Common myeloid progenitor, CD34-positive (primary cell): ENCODE measurements at regions not wholly inside any gene's neighbourhood (a gene's known extent, or its start where the extent isn't known, plus 50 kb on each side); places are given as distances from the start of the nearest gene placed in this dataset.
"Not testable (repeated sequence)": the region's sequence is repeated elsewhere in the genome, so short reads cannot be mapped to it uniquely, and the experiment has no call there.

Source experiments
- CTCF ChIA-PET: fragments of 350-600 bp; sonication (Branson Sonifier 250); formaldehyde crosslinking; loops from one replicate; lab custom pipeline; 2021; ENCODE audit warnings: antibody characterized with exemption; lab: Charles Lee
- POLR2A ChIA-PET: fragments of 350-600 bp; sonication (Branson Sonifier 250); formaldehyde crosslinking; loops from one replicate; lab custom pipeline; 2021; ENCODE audit warnings: antibody characterized with exemption; lab: Charles Lee
- DNase-seq, 3 donors: peaks; one replicate each; pipeline versions ENCODE4 v3.0.0 to v3.0.0-alpha.2; 2013
- H3K27ac ChIP-seq, 2 experiments: 1 replicate in 1 of 2; 2 replicates in 1 of 2; pipeline ENCODE4 v1.7.0; 2013; ENCODE audit warnings: inconsistent platforms in 2 of 2, low read length in 2 of 2, mild to moderate bottlenecking in 2 of 2, low read depth in 1 of 2, moderate library complexity in 1 of 2; ENCODE audit not compliant: severe bottlenecking in 2 of 2, insufficient read depth in 1 of 2, poor library complexity in 1 of 2
- H3K27me3 ChIP-seq, 5 experiments: replicated peaks in 2 of 5; 1 replicate in 3 of 5; 2 replicates in 2 of 5; pipeline versions ENCODE4 v1.6.1 to v1.7.0; 2013; ENCODE audit warnings: low read length in 4 of 5, mild to moderate bottlenecking in 2 of 5, moderate library complexity in 2 of 5, inconsistent platforms in 1 of 5; ENCODE audit not compliant: insufficient read depth in 5 of 5, control insufficient read depth in 4 of 5
- H3K36me3 ChIP-seq, 4 experiments: 1 replicate in 2 of 4; 2 replicates in 2 of 4; pipeline versions ENCODE4 v1.6.1 to v1.7.0; 2013; ENCODE audit warnings: low read length in 3 of 4, control low read depth in 1 of 4, mild to moderate bottlenecking in 1 of 4; ENCODE audit not compliant: control insufficient read depth in 4 of 4, insufficient read depth in 4 of 4
- H3K4me1 ChIP-seq, 4 experiments: 1 replicate in 3 of 4; 2 replicates in 1 of 4; pipeline versions ENCODE4 v1.6.1 to v1.7.1; 2013; ENCODE audit warnings: low read length in 3 of 4, mild to moderate bottlenecking in 3 of 4, control low read depth in 1 of 4, inconsistent platforms in 1 of 4, moderate library complexity in 1 of 4; ENCODE audit not compliant: control insufficient read depth in 4 of 4, insufficient read depth in 4 of 4; ENCODE audit errors: control extremely low read depth in 1 of 4
- H3K4me3 ChIP-seq, 7 experiments: 1 replicate in 4 of 7; 2 replicates in 3 of 7; pipeline versions ENCODE4 v1.5.1 to v1.7.0; 2013; ENCODE audit warnings: mild to moderate bottlenecking in 7 of 7, low read length in 6 of 7, moderate library complexity in 6 of 7, inconsistent platforms in 2 of 7, low read depth in 2 of 7, control low read depth in 1 of 7; ENCODE audit not compliant: insufficient read depth in 4 of 7, control insufficient read depth in 1 of 7; ENCODE audit errors: extremely low read depth in 1 of 7
- H3K9me3 ChIP-seq, 5 experiments: 1 replicate in 4 of 5; 2 replicates in 1 of 5; pipeline versions ENCODE4 v1.6.1 to v1.7.1; 2013; ENCODE audit warnings: low read length in 4 of 5, mild to moderate bottlenecking in 2 of 5, inconsistent platforms in 1 of 5, low read depth in 1 of 5, moderate library complexity in 1 of 5; ENCODE audit not compliant: control insufficient read depth in 4 of 5, insufficient read depth in 2 of 5; ENCODE audit errors: control extremely low read depth in 1 of 5
- WGBS: methylation state at CpG from one replicate; pipeline ENCODE4 v1.1.5; 2013; ENCODE audit not compliant: insufficient coverage; 5-methylcytosine and 5-hydroxymethylcytosine counted together

DNA sequence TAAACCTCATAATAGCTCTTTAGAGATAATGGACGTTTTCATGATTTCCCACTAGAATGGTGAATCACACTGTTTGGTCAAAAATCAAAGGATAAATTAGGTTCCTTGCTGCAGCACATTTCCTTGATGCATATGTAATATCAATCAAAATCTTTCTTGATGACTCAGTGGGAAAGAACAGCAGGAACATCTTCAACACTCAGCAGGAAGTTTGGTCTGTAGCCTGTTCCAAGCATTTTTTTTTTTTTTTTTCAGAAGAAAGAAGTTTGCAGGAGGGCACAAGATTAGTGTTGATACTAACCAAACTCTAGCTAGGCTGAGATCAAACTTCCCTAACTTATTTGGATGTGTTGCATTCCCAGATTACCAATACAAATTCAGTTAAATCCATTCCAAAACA lies 1529.8 kb downstream of the FAM181B start:
- DNase-seq, result no peak
- no CpG with 5 or more reads among the region's 1 CpG for WGBS
- Histone ChIP-seq H3K36me3 (no peaks in the 10 kb centered on the region), H3K4me1 (no peaks in the 10 kb centered on the region), H3K27ac (no peak overlapping the region), H3K9me3 (peaks cover 0 to 2% (median 0%) of the 10 kb centered on the region in 5 experiments), H3K27me3 (no peaks in the 10 kb centered on the region), H3K4me3 (no peak overlapping the region)
- CTCF ChIA-PET, result no interaction called here
- POLR2A ChIA-PET, result no interaction called here

DNA sequence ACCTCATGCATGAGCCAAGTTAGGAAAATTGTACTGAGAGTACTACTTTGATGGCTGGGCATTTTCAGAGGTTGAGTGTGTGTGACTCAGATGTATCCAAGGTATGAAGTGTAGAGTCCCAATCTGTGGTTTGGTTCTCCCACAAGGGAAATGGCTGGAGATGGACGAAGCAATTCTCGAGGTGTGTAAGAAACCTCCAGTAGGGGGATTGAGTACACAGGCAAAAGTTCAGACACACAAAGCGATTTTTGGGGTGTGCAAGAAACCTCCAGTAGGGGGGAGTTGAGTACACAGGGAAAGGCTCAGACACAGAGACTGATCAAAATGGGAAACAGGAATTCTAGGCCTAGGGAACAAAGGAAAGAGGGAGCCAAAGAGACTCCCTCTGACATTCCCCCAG lies 1536.3 kb downstream of the FAM181B start:
- H3K9me3 ChIP-seq, result peaks cover 0 to 5% (median 0%) of the 10 kb centered on the region in 5 experiments
- H3K27me3 ChIP-seq, result no peaks in the 10 kb centered on the region
- no peak for DNase-seq
- CTCF ChIA-PET, result no interaction called here
- H3K27ac ChIP-seq, result no peak overlapping the region
- no peak overlapping the region for H3K4me3 ChIP-seq
- no peaks in the 10 kb centered on the region for H3K4me1 ChIP-seq
- no peaks in the 10 kb centered on the region for H3K36me3 ChIP-seq
- WGBS, result 86% methylated on average over 3 of the region's 3 CpGs
- POLR2A ChIA-PET, result no interaction called here

DNA sequence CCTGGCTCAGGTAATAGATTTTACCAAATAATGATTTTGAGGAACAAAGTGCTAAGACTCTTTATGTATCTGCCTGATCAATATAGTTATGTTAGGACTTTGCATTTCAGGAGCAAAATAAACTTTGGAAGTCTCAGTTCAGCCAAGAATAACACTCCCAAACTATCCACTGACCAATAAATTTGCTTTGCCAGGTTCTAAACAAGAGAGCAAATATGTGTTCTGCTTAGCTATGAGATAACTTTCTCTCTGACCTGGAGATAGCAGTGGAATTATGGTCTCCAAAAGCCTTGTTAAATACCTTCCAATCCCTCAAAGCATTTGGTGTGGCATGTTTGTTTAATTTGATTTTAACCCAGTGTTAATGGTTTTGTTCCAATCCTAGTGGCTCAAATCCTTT lies 1541.1 kb downstream of the FAM181B start:
- no peak for DNase-seq
- Histone ChIP-seq H3K27me3 (no peaks in the 10 kb centered on the region), H3K27ac (no peak overlapping the region), H3K4me1 (no peaks in the 10 kb centered on the region), H3K4me3 (no peak overlapping the region), H3K9me3 (peaks cover 0 to under 1% (median 0%) of the 10 kb centered on the region in 5 experiments), H3K36me3 (no peaks in the 10 kb centered on the region)
- POLR2A ChIA-PET, result no interaction called here
- CTCF ChIA-PET, result interaction anchor here (0.6 kb wide), 1 partner anchor 542 kb away, joined by 3 read pairs; no protein-coding TSS in a partner anchor

DNA sequence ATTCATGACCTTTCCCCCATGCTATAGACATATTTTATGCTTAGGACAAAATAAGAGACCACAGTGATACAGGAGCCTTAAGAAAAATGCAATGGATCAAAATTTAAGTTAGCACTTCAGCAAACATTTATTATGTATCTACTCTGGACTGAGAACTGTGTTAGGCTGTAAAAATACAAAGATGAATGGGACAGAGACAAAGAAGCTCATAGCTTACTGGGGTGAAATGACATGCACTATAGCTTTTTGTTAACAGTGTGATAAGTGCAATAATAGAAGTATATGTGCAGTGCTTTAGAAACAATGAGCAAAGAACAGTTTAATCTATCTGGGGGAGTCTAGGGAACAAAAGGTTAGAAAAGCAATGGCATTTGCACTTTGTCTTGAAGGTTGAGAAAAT lies 1543.1 kb downstream of the FAM181B start:
- no peak overlapping the region for H3K27ac ChIP-seq
- no peaks in the 10 kb centered on the region for H3K27me3 ChIP-seq
- peaks cover 0 to 2% (median 0%) of the 10 kb centered on the region in 5 experiments for H3K9me3 ChIP-seq
- ChIA-PET CTCF (interaction anchor here (0.9 kb wide), 1 partner anchor 10 kb away, joined by 3 read pairs; no protein-coding TSS in a partner anchor), POLR2A (no interaction called here)
- no peak overlapping the region for H3K4me3 ChIP-seq
- no peak for DNase-seq
- H3K36me3 ChIP-seq, result no peaks in the 10 kb centered on the region
- H3K4me1 ChIP-seq, result no peaks in the 10 kb centered on the region

DNA sequence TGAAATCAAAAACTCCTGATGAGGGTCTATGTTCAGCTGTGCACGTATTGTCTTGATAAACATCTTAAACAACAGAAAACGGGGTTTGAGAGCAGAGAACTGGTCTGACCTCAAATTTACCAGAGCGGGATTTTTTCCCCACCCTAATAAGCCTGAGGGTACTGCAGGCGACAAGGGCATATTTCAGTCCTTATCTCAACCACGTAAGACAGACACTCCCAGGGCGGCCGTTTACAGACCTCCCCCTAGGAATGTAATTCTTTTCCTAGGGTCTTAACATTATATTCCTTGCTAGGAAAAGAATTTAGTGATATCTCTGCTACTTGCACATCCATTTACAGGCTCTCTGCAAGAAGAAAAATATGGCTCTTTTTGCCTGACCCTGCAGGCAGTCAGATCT lies 1546.6 kb downstream of the FAM181B start:
- H3K4me1 ChIP-seq, CTCF ChIA-PET, H3K4me3 ChIP-seq, H3K27me3 ChIP-seq, POLR2A ChIA-PET, H3K36me3 ChIP-seq, H3K27ac ChIP-seq, DNase-seq, H3K9me3 ChIP-seq: not testable (repeated sequence)
- 50% methylated on average over 2 of the region's 7 CpGs for WGBS

DNA sequence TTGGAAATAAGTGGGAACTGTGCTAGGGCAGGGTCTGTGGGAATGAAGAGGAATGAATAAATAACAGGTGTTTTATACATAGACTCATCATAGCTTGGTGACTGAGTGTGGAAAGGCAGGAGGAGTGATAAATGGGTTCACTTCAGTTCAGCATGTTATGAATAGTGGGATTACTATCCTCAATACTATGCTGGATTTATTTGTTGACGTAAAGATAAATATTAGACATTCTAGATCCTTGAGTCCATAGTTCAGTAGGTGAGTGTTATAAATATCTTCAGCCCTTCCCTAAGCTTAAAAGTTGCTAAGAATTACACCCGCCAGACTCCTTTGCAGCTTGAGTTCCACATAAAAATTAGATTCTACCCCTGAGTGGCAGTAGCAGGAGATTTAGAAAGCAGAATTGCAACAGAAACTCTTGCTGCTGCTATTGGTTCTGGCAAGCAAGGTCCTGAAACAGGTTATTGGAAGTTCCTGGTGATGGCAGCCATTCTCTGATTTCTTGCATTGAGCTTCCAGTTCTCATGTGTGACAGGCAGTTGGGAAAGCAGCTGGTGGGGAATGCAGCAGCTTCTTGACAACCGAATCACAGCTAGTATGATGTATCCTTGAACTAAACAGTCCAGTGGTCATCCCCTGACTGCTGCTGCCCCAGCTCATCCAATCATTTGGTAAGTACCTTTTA lies 1558.9 kb downstream of the FAM181B start:
- CTCF ChIA-PET, result no interaction called here
- H3K27me3 ChIP-seq, result peaks cover 0 to 11% (median 2%) of the 10 kb centered on the region in 5 experiments
- H3K27ac ChIP-seq, result no peak overlapping the region
- POLR2A ChIA-PET, result interaction anchor here (0.6 kb wide), 1 partner anchor 31 kb away, joined by 4 read pairs; no protein-coding TSS in a partner anchor
- no peak overlapping the region for H3K4me3 ChIP-seq
- no peaks in the 10 kb centered on the region for H3K36me3 ChIP-seq
- no CpG with 5 or more reads among the region's 3 CpGs for WGBS
- no peaks in the 10 kb centered on the region for H3K9me3 ChIP-seq
- DNase-seq, result no peak
- no peaks in the 10 kb centered on the region for H3K4me1 ChIP-seq

DNA sequence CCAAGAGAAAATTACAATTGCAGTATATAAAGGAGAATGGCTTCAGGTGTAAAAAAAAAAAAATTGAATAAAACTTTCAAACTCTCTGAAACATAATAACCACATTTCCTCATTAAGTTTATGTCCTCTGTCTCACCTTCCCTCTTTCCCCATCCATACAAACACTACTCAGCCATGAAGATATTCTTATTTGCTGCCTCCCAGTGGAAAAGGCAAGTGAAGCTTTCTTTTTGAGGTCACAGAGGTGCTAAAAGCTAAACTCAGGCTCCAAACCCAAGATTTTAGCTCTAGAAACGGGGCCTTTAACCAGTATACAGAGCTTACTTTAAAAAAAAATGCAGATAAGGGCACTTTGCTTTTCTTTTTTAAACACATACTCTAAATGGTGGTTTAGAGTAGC lies 1568.5 kb downstream of the FAM181B start:
- ChIA-PET POLR2A (no interaction called here), CTCF (interaction anchor here (0.7 kb wide), 1 partner anchor 207 kb away, joined by 3 read pairs; no protein-coding TSS in a partner anchor)
- Histone ChIP-seq H3K4me1 (no peaks in the 10 kb centered on the region), H3K9me3 (no peaks in the 10 kb centered on the region), H3K27me3 (no peaks in the 10 kb centered on the region), H3K4me3 (no peak overlapping the region), H3K27ac (no peak overlapping the region), H3K36me3 (no peaks in the 10 kb centered on the region)
- DNase-seq, result no peak
- no CpG with 5 or more reads among the region's 1 CpG for WGBS
